KOPT-K1 (cell line): ENCODE measurements at regions not wholly inside any gene's neighbourhood (a gene's known extent, or its start where the extent isn't known, plus 50 kb on each side); places are given as distances from the start of the nearest gene placed in this dataset.

Experiments
- H3K27ac ChIP-seq: fragments of 200-600 bp; sonication (generic); 2 replicates; pipeline ENCODE4 v1.5.1; 2016; ENCODE audit warnings: antibody characterized with exemption, mild to moderate bottlenecking, low read depth, low read length; ENCODE audit not compliant: poor library complexity, severe bottlenecking
- H3K36me3 ChIP-seq: fragments of 200-600 bp; sonication (generic); 2 replicates; pipeline ENCODE4 v1.5.1; 2017; ENCODE audit warnings: antibody characterized with exemption, mild to moderate bottlenecking, low read length, moderate library complexity; ENCODE audit not compliant: insufficient read depth
- H3K9me3 ChIP-seq: fragments of 200-600 bp; sonication (generic); 2 replicates; pipeline ENCODE4 v1.5.1; 2017; ENCODE audit warnings: antibody characterized with exemption, low read length, mild to moderate bottlenecking; ENCODE audit not compliant: insufficient read depth, poor library complexity, severe bottlenecking

- H3K9me3 ChIP-seq, result no peaks in the 10 kb centered on the region
- H3K27ac ChIP-seq, result no peak overlapping the region
- H3K36me3 ChIP-seq, result no peaks in the 10 kb centered on the region
Measured at GRCh38 chr18:39793609-39794008, 2161.4 kb upstream of the PIK3C3 start.

DNA sequence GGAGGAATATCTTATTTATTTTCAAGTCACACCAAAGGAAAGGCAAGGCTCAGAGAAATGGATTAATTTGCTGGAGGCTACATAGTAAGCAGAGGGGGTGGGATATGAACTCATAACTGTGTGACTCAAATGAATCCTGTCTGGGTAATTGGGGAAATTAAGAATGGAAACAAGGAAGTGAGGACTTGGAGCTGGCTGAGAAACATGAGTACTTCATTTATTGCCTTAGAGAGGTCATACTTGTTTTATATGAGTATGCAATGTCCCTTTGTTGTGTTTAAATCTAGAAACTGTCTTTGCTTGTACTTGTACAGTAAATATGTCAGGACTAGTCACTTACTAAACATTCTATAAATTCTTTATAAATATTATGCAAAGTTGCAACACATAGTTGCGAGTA, 2166.7 kb upstream of the PIK3C3 start:
- Histone ChIP-seq H3K27ac (no peak overlapping the region), H3K36me3 (no peaks in the 10 kb centered on the region), H3K9me3 (no peaks in the 10 kb centered on the region)

GRCh38 chr18:39786477-39786876, 2168.6 kb upstream of the PIK3C3 start:
- Histone ChIP-seq H3K27ac (no peak overlapping the region), H3K9me3 (no peaks in the 10 kb centered on the region), H3K36me3 (no peaks in the 10 kb centered on the region)

- Histone ChIP-seq H3K36me3 (no peaks in the 10 kb centered on the region), H3K9me3 (no peaks in the 10 kb centered on the region), H3K27ac (no peak overlapping the region)
Measured at GRCh38 chr18:39784541-39784940, 2170.5 kb upstream of the PIK3C3 start.

GRCh38 chr18:39781565-39781964, 2173.5 kb upstream of the PIK3C3 start:
- no peaks in the 10 kb centered on the region for H3K36me3 ChIP-seq
- no peak overlapping the region for H3K27ac ChIP-seq
- H3K9me3 ChIP-seq, result no peaks in the 10 kb centered on the region

DNA sequence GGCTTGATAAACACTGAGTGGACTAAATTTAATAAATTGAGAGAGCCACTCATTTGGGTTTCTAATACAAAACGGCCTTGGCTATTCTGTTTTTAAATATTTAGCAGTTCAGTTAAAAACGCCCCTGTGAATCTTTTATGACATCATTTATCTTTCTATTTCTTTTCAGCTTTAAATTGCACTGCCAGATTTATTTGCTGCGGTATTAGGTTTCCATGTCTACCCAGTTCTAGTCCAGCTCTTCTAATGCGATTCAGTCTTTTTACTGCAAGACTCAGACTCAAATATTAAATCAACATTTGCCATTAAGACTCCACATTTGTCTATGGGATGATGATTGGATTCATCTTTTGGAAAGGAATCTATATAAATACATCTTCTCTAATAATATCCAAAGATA, 2174.3 kb upstream of the PIK3C3 start:
- H3K9me3 ChIP-seq, result no peaks in the 10 kb centered on the region
- H3K36me3 ChIP-seq, result no peaks in the 10 kb centered on the region
- no peak overlapping the region for H3K27ac ChIP-seq

GRCh38 chr18:39779926-39780325, 2175.1 kb upstream of the PIK3C3 start:
- Histone ChIP-seq H3K9me3 (no peaks in the 10 kb centered on the region), H3K27ac (no peak overlapping the region), H3K36me3 (no peaks in the 10 kb centered on the region)

- Histone ChIP-seq H3K9me3 (no peaks in the 10 kb centered on the region), H3K36me3 (no peaks in the 10 kb centered on the region), H3K27ac (no peak overlapping the region)
Measured at GRCh38 chr18:39776766-39777165, 2178.3 kb upstream of the PIK3C3 start.

DNA sequence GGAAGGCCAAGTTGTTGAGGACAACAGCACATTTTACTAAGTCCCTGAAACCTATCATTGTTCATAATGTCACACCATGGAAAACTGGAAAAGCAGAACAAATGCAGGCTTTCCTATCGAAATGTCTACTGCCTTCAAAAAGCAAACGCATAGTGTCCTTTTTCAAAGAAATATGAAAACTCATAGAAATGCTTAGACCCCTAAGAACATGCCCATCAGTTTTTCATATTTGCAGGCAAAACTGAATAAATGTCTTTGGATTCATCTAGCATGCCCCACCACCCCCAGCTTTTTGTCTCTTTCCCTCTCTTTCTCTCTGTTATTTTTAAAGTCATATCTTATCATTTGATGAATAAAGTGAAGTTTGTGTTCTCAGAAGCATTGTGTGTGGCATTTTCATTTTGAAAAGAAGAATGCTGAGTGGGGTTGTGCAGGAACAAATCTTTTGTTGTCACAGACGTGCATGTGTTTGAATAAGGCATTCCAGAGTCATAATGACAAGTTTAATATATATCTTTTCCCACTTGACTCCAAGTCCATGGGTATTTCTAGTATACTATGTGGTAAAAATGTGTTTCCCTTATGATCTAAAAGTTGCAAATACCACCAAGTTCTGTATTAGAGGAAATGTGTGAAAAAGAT, 2180.0 kb upstream of the PIK3C3 start:
- no peak overlapping the region for H3K27ac ChIP-seq
- H3K9me3 ChIP-seq, result no peaks in the 10 kb centered on the region
- no peaks in the 10 kb centered on the region for H3K36me3 ChIP-seq

DNA sequence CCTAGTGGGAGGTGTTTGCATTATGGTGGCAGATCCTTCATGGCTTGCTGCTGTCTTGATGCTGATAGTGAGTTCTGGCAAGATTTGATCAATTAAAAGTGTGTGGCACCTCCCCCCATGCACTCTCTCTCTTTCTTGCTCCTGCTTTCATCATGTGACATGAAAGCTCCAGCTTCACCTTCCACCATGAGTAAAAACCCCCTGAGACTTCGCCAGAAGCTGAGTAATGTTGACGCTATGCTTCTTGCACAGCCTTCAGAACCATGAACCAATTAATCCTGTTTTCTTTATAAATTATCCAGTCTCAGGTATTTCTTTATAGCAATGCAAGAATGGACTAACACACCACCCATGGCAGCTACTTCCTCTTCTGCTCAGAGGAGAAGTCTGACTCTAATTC, 2181.4 kb upstream of the PIK3C3 start:
- no peak overlapping the region for H3K27ac ChIP-seq
- no peaks in the 10 kb centered on the region for H3K36me3 ChIP-seq
- H3K9me3 ChIP-seq, result no peaks in the 10 kb centered on the region

GRCh38 chr18:39772155-39772919, 2182.7 kb upstream of the PIK3C3 start:
- Histone ChIP-seq H3K27ac (no peak overlapping the region), H3K36me3 (no peaks in the 10 kb centered on the region), H3K9me3 (no peaks in the 10 kb centered on the region)

DNA sequence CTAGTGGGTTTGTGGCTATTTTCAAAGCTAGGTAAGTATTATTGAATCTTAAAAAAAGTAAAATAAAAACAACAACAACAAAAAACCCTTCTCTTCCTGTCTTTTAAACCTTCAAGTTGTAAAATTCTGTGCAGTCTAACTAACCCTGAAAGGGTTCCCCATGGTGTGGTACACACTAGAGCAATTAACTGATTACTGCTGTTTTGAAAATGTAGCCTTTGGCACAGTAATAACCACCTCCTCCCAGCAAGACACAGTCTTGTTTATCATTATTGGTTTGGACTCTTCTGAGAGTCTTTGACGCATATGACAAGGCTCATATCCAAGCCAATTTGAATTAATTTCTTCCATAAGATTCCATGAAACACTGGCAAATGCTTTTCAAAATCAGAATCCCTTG, 2184.6 kb upstream of the PIK3C3 start:
- no peak overlapping the region for H3K27ac ChIP-seq
- no peaks in the 10 kb centered on the region for H3K36me3 ChIP-seq
- H3K9me3 ChIP-seq, result no peaks in the 10 kb centered on the region

DNA sequence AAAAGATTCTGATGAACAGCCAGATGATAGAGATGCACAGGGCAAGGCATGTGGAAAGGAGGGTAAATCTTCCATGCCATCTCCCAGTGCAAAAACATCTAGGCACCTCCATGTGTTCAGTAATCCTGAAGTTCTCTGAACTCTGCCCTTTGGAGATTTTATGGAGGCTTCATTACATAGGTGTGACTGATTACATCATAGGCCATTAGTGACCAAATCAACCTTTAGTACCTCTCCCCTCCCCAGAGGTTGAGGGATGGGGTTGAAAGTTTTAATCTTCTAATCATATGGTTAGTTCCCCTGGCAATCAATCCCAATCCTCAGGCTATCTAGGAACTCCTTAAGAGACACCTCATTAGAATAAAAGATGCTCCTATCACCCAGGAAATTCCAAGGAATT, 2190.2 kb upstream of the PIK3C3 start:
- Histone ChIP-seq H3K27ac (no peak overlapping the region), H3K36me3 (no peaks in the 10 kb centered on the region), H3K9me3 (no peaks in the 10 kb centered on the region)

DNA sequence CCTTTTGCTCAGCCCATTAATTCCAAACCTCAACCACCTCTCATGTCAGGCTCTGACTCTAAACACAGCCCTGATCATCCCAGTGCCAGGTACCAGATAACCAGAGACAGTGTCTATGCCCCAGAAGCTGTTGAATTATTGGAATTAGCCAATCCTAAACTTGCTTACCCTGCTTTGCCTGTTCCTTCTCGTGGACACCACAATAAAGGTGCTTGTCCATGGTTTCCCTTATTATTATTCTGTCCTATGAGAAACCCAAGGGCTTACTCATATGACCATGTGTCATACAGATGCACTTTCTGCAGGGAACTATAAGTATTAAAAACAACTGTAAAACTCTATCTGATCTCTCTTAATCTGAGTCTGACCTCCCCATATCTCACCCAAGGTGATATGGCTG, 2193.8 kb upstream of the PIK3C3 start:
- H3K36me3 ChIP-seq, result no peaks in the 10 kb centered on the region
- H3K9me3 ChIP-seq, result peaks cover 8% of the 10 kb centered on the region
- no peak overlapping the region for H3K27ac ChIP-seq

GRCh38 chr18:39759926-39760325, 2194.3 kb upstream of the CELF4 start:
- Histone ChIP-seq H3K27ac (no peak overlapping the region), H3K36me3 (no peaks in the 10 kb centered on the region), H3K9me3 (peaks cover 8% of the 10 kb centered on the region)

DNA sequence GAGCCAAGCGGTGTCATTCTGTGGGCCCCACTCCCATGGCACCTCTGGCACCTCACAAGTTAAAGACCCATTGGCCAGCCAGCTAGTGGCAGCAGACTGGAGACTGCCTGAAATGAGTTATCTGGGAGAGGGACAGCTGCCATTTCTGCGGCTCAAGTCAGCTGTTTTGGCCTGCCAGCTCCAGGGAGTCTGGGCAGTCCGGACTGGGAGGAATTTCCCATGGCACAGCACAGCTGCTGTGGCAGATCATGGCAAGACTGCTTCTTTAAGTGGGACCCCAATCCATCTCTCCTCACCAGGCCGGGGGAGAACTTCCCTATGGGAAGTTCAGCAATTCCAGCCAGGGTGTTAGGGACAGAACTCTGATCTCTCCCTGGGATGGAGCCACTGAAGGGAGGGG, 2187.6 kb upstream of the CELF4 start:
- Histone ChIP-seq H3K9me3 (peaks cover 35% of the 10 kb centered on the region), H3K27ac (no peak overlapping the region), H3K36me3 (peaks cover 11% of the 10 kb centered on the region; the same call in 1 of the 2 replicates)
